ENCODE measurements at regions not wholly inside any gene's neighbourhood (a gene's known extent, or its start where the extent isn't known, plus 50 kb on each side); places are given as distances from the start of the nearest gene placed in this dataset.

DNA sequence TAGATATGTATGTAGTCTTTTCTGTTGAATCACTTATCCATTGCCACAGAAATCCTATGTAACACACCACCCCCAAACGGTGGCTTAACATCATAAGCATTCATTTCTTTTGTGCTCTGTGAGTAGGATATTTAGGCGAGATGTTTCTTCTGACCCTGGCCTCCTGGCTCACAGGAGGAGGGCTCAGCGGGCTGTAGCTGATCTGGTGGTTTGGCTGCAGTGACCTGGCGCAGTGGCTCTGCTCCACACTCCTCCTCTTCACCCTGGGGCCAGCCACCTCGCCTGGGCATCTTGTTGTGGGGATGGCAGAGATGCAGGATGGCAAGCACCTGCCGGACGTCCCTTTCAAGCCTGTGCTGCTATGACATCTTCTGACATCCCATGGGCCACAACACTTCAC lies 147.1 kb upstream of the IRS2 start:
- no peak for DNase-seq

DNA sequence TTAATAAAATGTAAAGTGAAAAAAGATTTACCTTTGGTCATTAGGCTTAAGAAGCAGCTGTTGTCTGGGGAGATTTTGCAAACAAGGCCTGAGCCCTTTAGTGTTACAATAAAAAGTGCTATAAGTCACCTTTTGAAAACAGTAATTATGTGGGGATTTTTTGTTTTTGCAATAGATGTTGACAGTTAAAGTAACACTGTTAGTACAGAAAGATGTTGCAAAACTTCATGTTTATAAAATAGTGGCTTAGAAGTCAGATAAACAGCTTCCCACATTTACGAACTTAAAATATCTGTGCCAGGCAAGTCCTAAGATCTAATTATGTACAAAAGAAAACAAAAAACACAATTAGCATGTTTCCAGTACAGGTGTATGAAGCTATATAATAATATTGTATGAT lies 138.0 kb upstream of the IRS2 start:
- no peak for DNase-seq

DNA sequence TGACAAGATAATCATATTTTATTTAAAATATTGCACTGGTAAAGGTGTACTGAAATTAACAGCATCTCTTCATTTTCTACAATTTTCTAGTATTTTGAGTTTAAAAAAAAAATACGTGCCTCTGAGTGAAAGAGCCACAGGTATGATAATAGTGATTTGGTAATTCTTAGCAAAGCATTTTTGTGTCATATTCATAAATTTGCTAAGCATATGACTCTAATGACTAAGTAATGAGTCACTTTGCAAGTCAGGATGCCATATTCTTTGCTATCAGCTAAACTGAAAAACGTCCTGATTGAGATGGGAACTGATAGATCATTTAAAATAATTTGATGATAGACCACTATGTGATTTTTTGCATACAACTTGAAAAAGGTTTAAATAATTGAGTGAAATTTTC lies 136.1 kb upstream of the IRS2 start:
- DNase-seq, result no peak

DNA sequence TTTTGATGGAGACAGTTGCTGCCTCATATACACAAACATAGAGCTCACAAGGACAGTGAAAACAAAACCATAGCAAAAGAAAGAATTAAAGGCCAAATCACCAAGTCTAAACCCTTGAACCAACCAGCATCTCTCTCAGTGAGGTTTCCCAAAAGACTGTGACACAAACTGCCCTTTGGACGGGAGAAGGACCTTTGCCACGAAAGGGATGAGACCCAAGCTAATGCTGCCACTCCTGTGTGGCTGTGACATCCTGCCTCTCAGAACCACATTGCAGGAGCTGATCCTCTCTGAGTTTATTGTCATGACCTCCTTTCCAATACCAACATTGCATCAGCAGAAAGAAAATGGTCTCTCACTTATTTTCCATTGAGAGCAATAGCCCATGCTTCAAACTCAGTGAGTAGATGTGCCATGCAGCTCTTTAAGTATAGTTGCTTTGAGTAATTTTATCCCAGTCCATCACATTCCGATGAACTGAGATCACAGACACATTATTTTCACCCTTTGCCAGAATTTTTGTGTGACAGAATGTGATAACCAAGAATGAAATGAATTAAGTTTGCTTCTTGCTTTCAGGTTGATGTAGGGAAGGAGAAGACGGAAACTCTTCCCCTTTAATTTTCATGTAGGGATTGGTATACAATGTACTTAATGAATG lies 133.5 kb upstream of the IRS2 start:
- no peak for DNase-seq

DNA sequence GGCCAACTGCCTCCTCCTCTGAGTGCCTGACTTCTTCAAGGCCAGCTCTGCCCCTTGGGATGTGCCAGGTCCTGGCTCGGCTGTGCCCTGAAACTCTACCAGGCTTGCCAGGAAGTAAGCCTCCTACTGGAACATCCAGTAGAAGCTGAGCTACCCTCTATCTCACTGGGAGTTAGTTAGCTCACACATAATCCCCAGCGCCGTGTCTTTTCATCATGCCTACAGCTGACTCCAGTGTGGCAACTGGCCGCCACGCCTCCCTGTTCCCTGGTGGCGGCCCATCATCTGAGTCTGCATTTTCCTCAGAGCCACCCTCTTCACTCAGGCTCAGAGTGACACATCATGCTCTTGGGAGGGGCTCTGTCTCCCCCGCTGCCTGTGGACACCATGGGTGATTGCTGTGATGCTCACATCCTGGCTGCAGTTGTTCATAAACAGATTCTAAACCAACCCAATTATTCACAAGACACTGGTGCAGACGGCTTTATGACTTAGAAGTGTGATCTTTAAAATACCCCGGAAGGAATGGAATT lies 131.9 kb upstream of the IRS2 start:
- no peak for DNase-seq

DNA sequence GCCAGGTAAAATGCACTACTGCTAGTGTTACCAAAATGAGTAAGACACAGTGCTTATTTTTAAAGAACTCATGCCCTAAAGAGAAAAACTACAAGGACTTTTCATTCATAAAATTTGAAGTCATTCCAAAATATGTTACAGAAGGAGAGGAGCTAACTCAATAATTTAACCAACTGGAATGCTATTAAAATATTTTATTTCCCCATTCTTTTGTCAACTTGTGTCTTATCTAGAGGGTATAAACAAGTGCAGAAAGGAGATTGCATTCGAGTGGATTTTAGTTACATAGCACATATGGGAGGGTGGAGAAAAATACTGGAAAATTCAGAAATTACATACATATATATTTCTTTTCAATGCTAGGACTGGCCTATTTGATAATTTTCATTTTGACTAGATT lies 131.0 kb upstream of the IRS2 start:
- DNase-seq, result no peak

DNA sequence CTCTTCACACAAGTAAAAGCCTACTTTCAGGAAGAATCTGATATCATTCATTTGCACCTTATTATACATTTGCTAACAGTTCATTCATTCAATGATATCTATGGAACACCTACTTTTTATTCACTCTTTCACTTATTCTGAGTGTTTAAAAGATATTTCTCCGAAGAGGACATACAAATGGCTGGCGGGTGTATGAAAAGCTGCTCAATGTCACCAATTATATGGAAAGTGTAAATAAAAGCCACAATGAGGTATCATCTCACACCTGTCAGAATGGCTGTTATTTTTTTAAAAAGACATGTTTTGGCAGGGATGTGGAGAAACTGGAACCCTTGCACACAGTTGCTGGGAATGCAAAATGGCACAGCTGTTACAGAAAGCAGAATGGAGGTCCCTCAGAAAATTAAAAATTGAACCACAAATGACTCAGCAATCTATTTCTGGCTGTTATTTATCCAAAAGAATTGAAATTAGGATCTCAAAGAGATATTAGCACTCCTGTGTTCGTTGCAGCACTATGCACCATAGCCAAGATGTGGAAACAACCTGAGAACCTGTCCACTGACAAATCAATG lies 127.6 kb upstream of the IRS2 start:
- DNase-seq, result no peak

DNA sequence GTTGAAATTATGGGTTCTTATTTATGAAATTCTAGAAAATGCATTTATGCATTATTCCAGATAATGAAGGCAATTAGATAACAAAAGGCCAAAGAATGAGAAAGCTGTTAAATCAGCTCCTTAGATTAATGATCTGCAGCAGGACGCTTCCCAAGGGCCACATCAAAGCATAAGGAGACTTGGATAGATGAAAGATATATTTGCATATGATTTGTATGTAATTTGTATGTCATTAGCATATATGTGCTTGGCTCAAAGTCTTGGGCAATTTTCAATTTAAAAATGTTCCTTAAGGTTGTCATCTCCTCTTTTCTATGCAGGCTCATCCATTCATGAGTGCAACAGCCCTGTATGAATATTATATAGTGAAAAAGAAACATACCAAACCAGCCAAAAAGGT lies 126.8 kb upstream of the IRS2 start:
- no peak for DNase-seq

DNA sequence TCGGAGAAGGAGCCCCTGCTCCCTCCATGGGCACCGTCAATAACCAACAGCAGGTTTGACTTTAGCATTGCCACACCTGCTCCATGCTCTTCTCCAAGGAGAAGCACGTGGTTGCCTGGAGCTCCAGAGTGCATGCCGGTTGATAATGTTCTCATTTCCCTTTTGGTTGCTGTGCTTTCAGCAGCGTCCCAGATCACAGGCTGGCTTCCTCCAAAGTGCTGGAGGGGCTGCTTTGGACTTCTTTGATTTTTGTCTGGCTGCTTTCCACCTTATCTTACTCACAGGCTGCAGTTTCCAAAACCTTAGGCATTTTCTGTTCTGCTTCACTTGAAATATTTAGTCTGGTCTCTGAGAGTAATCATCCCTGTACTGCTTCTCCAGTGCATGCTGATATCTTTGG lies 123.8 kb upstream of the IRS2 start:
- DNase-seq, result no peak

DNA sequence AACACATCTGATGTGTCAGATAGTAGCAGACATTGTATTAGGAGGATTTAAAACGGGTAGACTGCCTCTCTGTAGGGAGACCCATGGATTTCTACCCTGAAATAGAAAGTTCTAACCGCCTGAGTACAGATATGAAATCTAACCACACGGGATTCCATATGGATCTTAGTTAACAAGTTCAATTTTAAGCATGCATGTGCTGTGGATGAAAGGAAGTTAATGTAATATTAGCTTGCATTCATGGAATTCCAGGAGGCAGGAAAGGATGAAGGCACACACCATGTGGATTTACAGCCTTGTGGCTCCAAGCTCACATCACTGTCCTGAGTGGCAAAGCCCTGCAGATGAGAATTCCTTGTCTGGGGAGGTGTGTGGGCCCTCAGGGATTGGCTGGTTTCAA lies 120.6 kb upstream of the IRS2 start:
- no peak for DNase-seq

DNA sequence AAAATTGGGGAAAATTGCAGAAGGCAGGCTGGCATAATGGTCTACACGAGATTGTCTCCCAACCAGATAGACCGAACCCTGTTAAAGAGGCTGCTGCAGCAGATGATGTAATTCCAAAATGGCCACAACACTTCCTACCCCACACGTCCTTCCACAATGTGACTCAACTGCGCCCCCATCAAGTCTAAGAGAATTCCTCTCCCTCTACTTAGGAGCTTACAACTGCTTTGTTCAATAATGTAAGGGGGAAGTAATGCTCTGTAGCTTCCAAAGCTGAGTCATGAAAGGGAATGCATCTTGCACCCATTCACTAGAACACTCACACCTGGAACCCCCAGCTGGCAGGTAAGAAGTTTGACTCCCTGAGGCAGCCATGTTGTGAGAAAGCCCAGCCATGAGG lies 117.8 kb upstream of the IRS2 start:
- DNase-seq, result no peak

DNA sequence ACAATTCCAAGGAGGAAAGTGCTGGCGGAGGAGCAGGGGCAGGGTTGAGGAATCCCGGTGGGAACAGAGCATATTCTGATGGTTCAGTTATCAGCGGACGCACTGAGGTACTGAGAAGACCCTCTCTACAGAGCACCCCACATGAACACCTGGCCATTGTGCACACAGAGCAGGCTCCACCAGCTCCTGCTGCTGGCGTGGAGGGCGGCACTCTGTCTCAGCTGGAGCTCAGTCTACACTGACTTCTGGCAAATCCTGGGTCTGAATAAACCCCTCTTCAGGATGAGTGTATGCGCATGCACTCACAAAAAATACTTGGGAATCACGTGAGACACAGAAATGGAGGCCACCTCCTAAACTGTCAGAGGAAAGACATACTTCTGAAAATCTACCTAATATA lies 114.4 kb upstream of the IRS2 start:
- DNase-seq, result no peak

DNA sequence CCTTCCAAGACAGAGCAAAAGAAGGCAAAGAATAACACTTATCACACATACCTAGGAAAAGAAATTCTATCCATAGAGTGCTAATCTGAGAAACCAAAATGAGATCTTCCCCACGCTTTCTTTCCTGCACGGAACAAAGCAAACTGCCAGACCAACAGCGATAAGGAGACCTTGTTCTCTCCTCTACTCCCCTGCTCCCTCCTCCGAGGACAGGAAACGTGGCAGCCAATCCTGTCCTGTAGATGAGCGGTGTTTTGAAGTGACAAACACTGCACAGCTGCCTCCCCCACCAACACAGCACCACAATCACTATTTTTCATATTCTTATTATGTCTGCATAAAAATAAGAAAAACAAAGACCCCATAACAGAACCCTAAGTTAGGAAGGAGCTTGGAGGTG lies 113.9 kb upstream of the IRS2 start:
- DNase-seq, result no peak

DNA sequence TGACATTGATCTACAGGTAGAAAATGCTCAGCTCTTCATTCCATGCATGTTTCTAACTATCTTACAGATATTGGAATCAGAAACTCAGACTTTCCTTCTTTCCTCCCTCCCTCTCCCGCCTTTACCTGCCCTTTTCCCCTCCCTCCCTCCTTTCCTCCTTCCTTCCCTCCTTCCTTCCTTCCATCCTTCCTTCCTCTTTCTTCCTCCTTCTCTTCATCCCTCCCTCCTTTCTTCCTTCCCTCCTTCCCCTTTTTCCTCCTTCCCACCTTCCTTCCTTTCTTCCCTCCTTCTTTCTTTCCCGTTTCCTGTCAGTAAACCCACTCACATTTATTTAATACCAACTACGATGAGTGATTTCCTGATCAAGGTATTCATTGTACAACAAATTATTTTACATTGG lies 113.4 kb upstream of the IRS2 start:
- no peak for DNase-seq

DNA sequence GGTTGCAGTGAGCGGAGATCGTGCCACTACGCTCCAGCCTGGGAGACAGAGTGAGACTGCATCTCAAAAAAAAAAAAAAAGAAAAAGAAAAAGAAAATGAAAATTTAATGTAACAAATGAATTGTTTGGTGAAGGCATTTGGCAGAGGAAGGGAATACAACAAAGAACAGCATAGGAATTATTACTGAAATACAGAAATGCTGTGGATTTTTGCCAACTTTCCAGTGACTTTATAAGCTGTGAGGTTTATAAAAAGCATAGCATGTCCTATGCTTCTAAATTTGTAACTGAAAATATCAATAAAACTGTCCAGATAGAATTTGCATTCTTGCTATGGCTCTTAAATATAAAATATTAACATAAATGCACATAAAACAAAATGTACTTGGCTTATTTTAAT lies 112.9 kb upstream of the IRS2 start:
- DNase-seq, result no peak

DNA sequence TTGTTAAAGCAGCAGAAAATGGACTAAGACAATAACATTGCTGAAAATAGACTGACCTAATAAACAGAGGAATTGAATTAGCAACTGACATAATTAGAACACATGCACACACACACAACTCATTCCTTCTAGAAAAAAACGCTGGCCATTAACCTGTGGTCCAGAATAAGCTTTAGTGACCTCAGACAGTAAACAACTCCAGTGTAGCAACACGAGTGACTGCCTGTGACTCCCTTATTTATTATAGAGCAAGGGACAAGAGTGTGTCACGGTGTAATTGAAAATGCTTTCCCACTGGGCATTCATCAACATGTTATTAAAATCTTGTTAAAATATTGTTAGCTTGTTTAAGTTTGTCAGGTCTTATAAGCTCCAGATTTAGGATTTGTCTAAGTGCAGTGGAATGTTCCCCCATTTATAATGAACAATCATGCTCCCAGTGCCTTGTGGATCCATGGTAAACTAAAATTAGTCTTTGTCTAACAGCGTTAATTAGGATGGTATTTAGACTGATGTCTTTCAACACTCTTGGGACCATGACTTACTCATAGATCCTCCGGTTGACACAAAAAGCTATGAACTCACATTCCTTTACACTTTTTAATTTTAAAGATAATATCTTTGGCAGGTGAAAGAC lies 111.7 kb upstream of the IRS2 start:
- no peak for DNase-seq

DNA sequence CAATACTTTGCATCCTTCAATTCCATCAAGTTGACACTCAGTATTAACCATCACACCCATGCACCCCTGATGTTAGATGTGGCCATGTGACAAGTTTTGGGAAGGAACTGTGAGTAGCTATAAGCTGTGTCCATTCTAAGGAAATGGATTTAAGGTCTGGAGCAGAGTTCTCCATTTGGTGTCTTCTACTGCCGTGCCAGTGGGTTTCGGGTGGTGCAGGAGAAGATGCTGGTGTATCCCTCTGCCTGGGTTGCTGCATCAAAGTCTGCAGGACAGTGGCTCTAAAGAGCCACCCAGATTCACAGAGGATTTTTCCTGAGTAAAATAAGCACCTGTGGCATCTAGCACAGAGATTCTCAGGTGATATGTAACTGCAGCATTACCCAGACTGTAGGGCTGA lies 105.7 kb upstream of the IRS2 start:
- DNase-seq, result no peak

DNA sequence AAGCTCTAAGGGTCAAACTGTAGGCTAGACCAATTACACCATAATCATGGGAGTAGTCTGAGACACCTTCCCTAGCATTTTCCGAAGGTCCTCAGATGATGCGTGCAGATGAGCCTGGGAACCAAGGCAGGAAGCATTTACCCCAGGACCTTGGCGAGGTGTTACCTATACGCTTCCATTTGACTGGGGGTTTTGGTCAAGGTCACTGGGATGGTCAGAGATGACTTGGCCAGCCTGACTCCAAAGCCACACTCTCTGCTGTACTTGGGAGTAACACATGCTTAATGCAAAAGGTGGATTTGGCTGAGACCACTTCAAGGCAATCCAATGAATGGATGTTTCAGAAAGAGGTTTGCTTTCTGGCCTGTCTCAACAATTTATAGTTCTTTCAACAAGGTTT lies 98.9 kb upstream of the IRS2 start:
- DNase-seq, result no peak

DNA sequence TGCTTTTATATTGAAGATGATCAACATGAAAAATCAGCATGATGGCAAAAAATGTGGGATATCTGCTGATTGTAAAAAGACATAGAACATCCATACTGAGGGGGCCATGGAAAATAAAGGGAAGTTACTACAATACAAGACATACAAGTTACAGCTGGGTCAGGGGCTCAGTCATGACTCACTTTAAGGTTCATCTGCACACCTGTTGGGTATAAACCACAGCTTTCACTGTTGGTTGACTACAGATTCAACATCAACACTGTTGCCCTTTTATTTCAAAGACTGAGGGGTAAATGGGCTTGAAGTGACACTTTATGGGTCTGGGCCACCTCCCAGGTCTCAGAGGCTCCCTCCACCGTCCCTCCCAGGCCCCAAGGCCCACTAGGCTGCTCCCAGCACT lies 98.1 kb upstream of the IRS2 start:
- DNase-seq, result no peak

DNA sequence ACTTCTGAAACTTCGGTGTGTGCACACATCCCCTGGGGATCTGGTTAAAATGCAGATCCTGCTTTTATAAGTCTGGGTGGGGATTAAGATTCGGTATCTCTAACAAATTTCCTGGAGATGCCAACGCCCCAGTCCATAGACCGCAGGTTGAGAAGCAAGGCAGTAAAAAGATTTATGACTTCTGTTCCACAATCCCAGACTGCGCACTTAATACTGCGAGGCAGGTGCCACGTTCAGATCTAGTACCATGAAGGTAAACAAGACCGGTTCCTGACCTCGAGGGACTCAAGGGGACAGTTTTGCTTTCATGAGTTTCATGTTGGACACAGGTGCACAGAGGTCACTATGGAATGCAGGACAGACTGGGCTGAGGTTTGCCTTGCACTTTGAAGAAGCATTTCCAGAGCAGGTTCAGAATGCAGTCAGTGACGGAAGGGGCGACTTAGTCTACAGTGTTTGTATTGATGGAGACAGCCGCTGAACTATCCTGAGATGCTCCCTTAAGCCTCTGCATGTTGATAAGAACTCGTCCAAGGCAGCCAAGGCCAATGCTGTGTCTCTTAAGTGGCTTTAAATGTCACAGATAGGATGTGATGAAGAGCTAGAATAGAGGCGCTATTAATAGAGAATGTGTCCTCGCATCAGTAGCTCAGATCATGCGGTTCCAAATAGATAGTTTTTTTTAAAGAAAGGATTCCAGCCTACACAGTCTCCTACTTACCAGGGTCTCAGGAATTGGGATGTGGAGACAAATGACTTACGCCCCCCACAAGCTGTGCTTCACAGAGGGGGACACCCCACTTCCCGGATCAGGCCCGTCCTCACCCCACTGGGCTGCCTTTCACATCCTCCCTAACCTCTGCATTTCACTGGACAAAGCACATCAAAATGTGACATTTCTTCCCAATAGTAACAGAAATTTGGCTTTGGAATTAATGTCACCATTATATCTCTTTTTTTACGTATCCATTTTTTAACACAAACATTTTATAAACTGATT lies 97.1 kb upstream of the IRS2 start:
- DNase-seq, result no peak

DNA sequence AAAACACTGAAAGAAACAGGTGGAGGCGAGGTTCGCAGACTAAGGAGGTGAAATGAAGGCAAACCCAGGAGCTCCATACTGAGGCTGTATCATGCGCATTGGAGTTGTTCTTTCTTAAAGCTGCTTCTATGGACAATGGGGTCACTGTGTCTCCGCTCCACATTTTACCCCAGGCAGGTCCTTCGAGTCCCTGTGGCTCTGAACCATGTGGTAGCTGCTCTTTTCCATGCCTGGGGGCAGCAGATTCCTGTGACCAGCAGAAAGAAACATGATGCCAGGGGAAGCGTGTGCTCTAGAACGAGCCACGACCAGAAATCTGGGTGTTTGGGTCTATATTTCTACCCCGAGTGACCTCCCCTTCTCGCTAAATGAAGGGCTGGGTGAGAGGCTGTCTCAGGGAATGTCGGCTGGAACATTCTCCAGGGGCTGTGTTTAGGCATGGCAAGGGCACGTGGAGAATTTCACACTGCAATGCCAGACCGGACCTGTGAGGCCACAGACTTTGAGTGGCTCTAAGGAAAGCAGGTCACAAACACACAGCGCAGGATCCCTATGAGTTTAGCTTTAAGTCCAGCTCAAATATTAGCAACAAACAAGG lies 95.7 kb upstream of the IRS2 start:
- no peak for DNase-seq

DNA sequence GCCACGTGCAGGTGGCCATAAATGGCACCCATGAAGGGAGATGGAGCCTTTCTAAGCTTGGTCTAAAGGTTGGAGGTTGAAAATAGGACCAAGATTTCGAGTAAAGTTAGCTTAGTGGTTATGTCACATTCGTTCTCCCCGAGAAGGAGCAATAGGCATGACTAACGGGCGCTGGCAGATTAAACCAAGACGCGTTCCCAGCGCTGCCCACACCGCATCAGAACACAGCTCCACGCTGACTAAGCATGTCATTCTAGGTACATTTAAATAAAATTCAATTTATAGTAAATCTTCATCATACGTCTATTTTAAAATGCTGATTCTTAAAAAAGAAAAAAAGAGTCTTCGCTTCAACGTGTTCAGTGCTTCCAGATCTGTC lies 95.0 kb upstream of the IRS2 start:
- DNase-seq, result no peak

Data from NCI-H1092 (cell line).